ENCODE measurements at regions not wholly inside any gene's neighbourhood (a gene's known extent, or its start where the extent isn't known, plus 50 kb on each side); places are given as distances from the start of the nearest gene placed in this dataset.

GRCh38 chr4:3854661-3855060 is 88.5 kb downstream of the ADRA2C start:
- H3K79me2 ChIP-seq (ENCODE audit: insufficient read depth, low read depth) = no peaks in the 10 kb centered on the region
- no peak overlapping the region for H3K4me2 ChIP-seq
- H3K27me3 ChIP-seq (ENCODE audit: insufficient read depth, low read depth) = peaks cover 17% of the 10 kb centered on the region; the same call in 1 of the 2 replicates
- no peak for TF ChIP-seq CTCF (conservative IDR thresholded peaks at IDR 0.05; ENCODE audit: low read depth, low read length)
- H3K4me3 ChIP-seq (IDR thresholded peaks at IDR 0.05; ENCODE audit: insufficient read depth, low read depth, low read length) = no peak overlapping the region
- H3K36me3 ChIP-seq (ENCODE audit: insufficient read depth) = no peaks in the 10 kb centered on the region
- H3K4me1 ChIP-seq (ENCODE audit: low read depth, poor library complexity, severe bottlenecking) = no peaks in the 10 kb centered on the region
- H3K9ac ChIP-seq = no peak overlapping the region
- no peak overlapping the region for H2AFZ ChIP-seq (ENCODE audit: low read depth)
- H3K27ac ChIP-seq = no peak overlapping the region
- H4K20me1 ChIP-seq (ENCODE audit: insufficient read depth) = no peaks in the 10 kb centered on the region

GRCh38 chr4:3855646-3856045 is 89.5 kb downstream of the ADRA2C start:
- Histone ChIP-seq H3K4me1 (ENCODE audit: low read depth, poor library complexity, severe bottlenecking) (no peaks in the 10 kb centered on the region), H3K27ac (no peak overlapping the region), H3K27me3 (ENCODE audit: insufficient read depth, low read depth) (peaks cover 19% of the 10 kb centered on the region; the same call in 1 of the 2 replicates), H3K4me2 (no peak overlapping the region), H2AFZ (ENCODE audit: low read depth) (no peak overlapping the region), H3K36me3 (ENCODE audit: insufficient read depth) (no peaks in the 10 kb centered on the region), H4K20me1 (ENCODE audit: insufficient read depth) (no peaks in the 10 kb centered on the region), H3K79me2 (ENCODE audit: insufficient read depth, low read depth) (no peaks in the 10 kb centered on the region), H3K4me3 (IDR thresholded peaks at IDR 0.05; ENCODE audit: insufficient read depth, low read depth, low read length) (no peak overlapping the region), H3K9ac (no peak overlapping the region)
- no peak for TF ChIP-seq CTCF (conservative IDR thresholded peaks at IDR 0.05; ENCODE audit: low read depth, low read length)

- H4K20me1 ChIP-seq (ENCODE audit: insufficient read depth) = no peaks in the 10 kb centered on the region
- TF ChIP-seq CTCF (conservative IDR thresholded peaks at IDR 0.05; ENCODE audit: low read depth, low read length) = no peak
- no peak overlapping the region for H3K27ac ChIP-seq
- no peaks in the 10 kb centered on the region for H3K36me3 ChIP-seq (ENCODE audit: insufficient read depth)
- no peaks in the 10 kb centered on the region for H3K79me2 ChIP-seq (ENCODE audit: insufficient read depth, low read depth)
- no peak overlapping the region for H3K4me3 ChIP-seq (IDR thresholded peaks at IDR 0.05; ENCODE audit: insufficient read depth, low read depth, low read length)
- no peak overlapping the region for H2AFZ ChIP-seq (ENCODE audit: low read depth)
- no peak overlapping the region for H3K9ac ChIP-seq
- no peaks in the 10 kb centered on the region for H3K4me1 ChIP-seq (ENCODE audit: low read depth, poor library complexity, severe bottlenecking)
- H3K4me2 ChIP-seq = no peak overlapping the region
- H3K27me3 ChIP-seq (ENCODE audit: insufficient read depth, low read depth) = peaks cover 17% of the 10 kb centered on the region; the same call in 1 of the 2 replicates
These were observed 90.5 kb downstream of the ADRA2C start for GRCh38 chr4:3856604-3857204.

- no peak overlapping the region for H3K9ac ChIP-seq
- H3K36me3 ChIP-seq (ENCODE audit: insufficient read depth) = no peaks in the 10 kb centered on the region
- no peaks in the 10 kb centered on the region for H3K4me1 ChIP-seq (ENCODE audit: low read depth, poor library complexity, severe bottlenecking)
- H3K27me3 ChIP-seq (ENCODE audit: insufficient read depth, low read depth) = peaks cover 17% of the 10 kb centered on the region; the same call in 1 of the 2 replicates
- H3K4me3 ChIP-seq (IDR thresholded peaks at IDR 0.05; ENCODE audit: insufficient read depth, low read depth, low read length) = no peak overlapping the region
- H3K79me2 ChIP-seq (ENCODE audit: insufficient read depth, low read depth) = no peaks in the 10 kb centered on the region
- no peak overlapping the region for H2AFZ ChIP-seq (ENCODE audit: low read depth)
- H3K27ac ChIP-seq = no peak overlapping the region
- no peak overlapping the region for H3K4me2 ChIP-seq
- no peak for TF ChIP-seq CTCF (conservative IDR thresholded peaks at IDR 0.05; ENCODE audit: low read depth, low read length)
- H4K20me1 ChIP-seq (ENCODE audit: insufficient read depth) = no peaks in the 10 kb centered on the region
These were observed 91.2 kb downstream of the ADRA2C start for GRCh38 chr4:3857269-3857926.

Measured in KMS-11 (cell line).